Epithelial cell of proximal tubule (primary cell): ENCODE measurements at regions not wholly inside any gene's neighbourhood (a gene's known extent, or its start where the extent isn't known, plus 50 kb on each side); places are given as distances from the start of the nearest gene placed in this dataset.

ENCODE experiments used
- DNase-seq: peaks from one replicate; pipeline ENCODE4 v3.0.0-alpha.2; 2011; ENCODE audit warnings: low read depth
- H3K4me3 ChIP-seq: 2 replicates; pipeline ENCODE4 v1.5.1; 2011; ENCODE audit warnings: low read depth, mild to moderate bottlenecking, low read length
- CTCF ChIP-seq: conservative IDR thresholded peaks from 2 replicates; pipeline ENCODE4 v1.5.1; 2012; ENCODE audit warnings: low read depth, mild to moderate bottlenecking, low read length

GRCh38 chr3:75015280-75015679 is 400.8 kb upstream of the CNTN3 start:
- no peak for TF ChIP-seq CTCF
- no peak overlapping the region for H3K4me3 ChIP-seq
- no peak for DNase-seq

GRCh38 chr3:75035146-75035545 is 420.7 kb upstream of the CNTN3 start:
- no peak for TF ChIP-seq CTCF
- DNase-seq, result no peak
- no peak overlapping the region for H3K4me3 ChIP-seq

GRCh38 chr3:75042941-75043340 is 428.5 kb upstream of the CNTN3 start:
- no peak for DNase-seq
- no peak overlapping the region for H3K4me3 ChIP-seq
- TF ChIP-seq CTCF, result no peak

GRCh38 chr3:75048650-75049049 is 434.2 kb upstream of the CNTN3 start:
- TF ChIP-seq CTCF, result no peak
- DNase-seq, result no peak
- H3K4me3 ChIP-seq, result no peak overlapping the region

- TF ChIP-seq CTCF, result no peak
- no peak overlapping the region for H3K4me3 ChIP-seq
- DNase-seq, result no peak
Observed at GRCh38 chr3:75049533-75049932, 435.1 kb upstream of the CNTN3 start.

- DNase-seq, result no peak
- H3K4me3 ChIP-seq, result no peak overlapping the region
- no peak for TF ChIP-seq CTCF
Observed at GRCh38 chr3:75059120-75059519, 444.7 kb upstream of the CNTN3 start.

- DNase-seq, result no peak
- H3K4me3 ChIP-seq, result no peak overlapping the region
- no peak for TF ChIP-seq CTCF
Observed at GRCh38 chr3:75061806-75062205, 447.3 kb upstream of the CNTN3 start.
